HCT116 (cell line): ENCODE measurements at regions not wholly inside any gene's neighbourhood (a gene's known extent, or its start where the extent isn't known, plus 50 kb on each side); places are given as distances from the start of the nearest gene placed in this dataset.

Source experiments
- CEBPB ChIP-seq: IDR thresholded peaks from 2 replicates; pipeline ENCODE4 v1.6.1; 2012; ENCODE audit warnings: low read depth
- EGR1 ChIP-seq: IDR thresholded peaks from 2 replicates; pipeline ENCODE4 v1.6.1; 2012; ENCODE audit warnings: low read depth
- EZH2phosphoT487 ChIP-seq: fragments of 200-600 bp; IDR thresholded peaks from 2 replicates; pipeline ENCODE4 v1.6.1; 2018; ENCODE audit warnings: antibody characterized with exemption, borderline replicate concordance
- JUND ChIP-seq: IDR thresholded peaks from 2 replicates; pipeline ENCODE4 v1.6.1; 2012
- POLR2A ChIP-seq: IDR thresholded peaks from 2 replicates; pipeline ENCODE4 v1.7.0; 2011; ENCODE audit warnings: borderline replicate concordance; ENCODE audit not compliant: insufficient read depth, insufficient read length; ENCODE audit errors: extremely low read depth
- POLR2AphosphoS5 ChIP-seq: IDR thresholded peaks from 2 replicates; pipeline ENCODE4 v1.6.1; 2011; ENCODE audit warnings: mild to moderate bottlenecking, low read depth, low read length, moderate library complexity
- RAD21 ChIP-seq: IDR thresholded peaks from 2 replicates; pipeline ENCODE4 v1.6.1; 2012; ENCODE audit warnings: low read depth, mild to moderate bottlenecking
- SIN3A ChIP-seq: IDR thresholded peaks from 2 replicates; pipeline ENCODE4 v1.6.1; 2012; ENCODE audit warnings: low read depth
- SP1 ChIP-seq: IDR thresholded peaks from 2 replicates; pipeline ENCODE4 v1.6.1; 2012; ENCODE audit warnings: low read depth
- YY1 ChIP-seq: IDR thresholded peaks from 2 replicates; pipeline ENCODE4 v1.6.1; 2011; ENCODE audit warnings: low read length, low read depth, moderate library complexity, mild to moderate bottlenecking; ENCODE audit not compliant: insufficient replicate concordance; ENCODE audit errors: extremely low read depth
- TF ChIP-seq, protein P1 (sequence below), 3 experiments: fragments of 200-600 bp in 1 of 3; sonication (generic) in 1 of 3; IDR thresholded peaks in 2 of 3; conservative IDR thresholded peaks in 1 of 3; 2 replicates each; pipeline ENCODE4 v1.5.1; 2012 to 2017; ENCODE audit warnings: low read depth in 2 of 3, low read length in 2 of 3, antibody characterized with exemption in 1 of 3, borderline replicate concordance in 1 of 3, control low read depth in 1 of 3, mild to moderate bottlenecking in 1 of 3, mixed read lengths in 1 of 3, mixed run types in 1 of 3, moderate library complexity in 1 of 3; ENCODE audit not compliant: insufficient read depth in 1 of 3
- TF ChIP-seq, protein P2 (sequence below): IDR thresholded peaks from 2 replicates; pipeline ENCODE4 v1.6.1; 2012; ENCODE audit warnings: low read depth
- TF ChIP-seq, protein P3 (sequence below): IDR thresholded peaks from 2 replicates; pipeline ENCODE4 v1.6.1; 2011; ENCODE audit warnings: mild to moderate bottlenecking, low read length, moderate library complexity; ENCODE audit not compliant: insufficient replicate concordance; ENCODE audit errors: extremely low read depth
- TF ChIP-seq, protein P4 (sequence below): IDR thresholded peaks from 2 replicates; pipeline ENCODE4 v1.6.1; 2012

DNA sequence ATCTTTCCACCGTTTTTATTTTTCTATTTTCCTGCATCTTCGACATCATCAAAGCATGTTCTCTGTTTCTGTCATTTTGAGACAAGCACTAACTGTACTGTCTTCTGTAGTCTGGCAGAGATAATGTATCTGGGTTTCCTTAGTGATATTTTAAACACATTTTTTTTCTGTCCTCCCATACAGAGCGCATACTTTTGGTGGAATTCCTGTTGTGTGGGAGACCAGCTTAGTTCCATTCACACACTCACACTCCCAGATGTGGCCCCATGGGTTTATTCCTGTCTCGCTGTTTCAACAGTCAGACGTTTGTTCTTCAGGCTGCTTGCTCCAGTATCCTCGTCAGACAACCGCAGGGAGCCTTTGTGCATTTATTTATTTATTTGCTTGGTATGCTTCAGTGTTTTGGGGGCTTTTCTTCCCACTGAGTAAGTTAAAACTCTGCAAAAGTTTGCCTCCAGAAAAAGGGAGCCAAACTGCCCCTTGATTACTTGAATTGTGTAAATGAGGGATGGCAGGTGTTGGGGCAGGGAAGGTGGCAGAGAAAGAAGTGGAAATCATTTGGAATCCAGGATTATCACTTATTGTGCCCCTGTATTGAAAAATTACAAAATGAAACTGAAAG is 456.8 kb upstream of the KLF6 start:
- TF ChIP-seq, protein P1, sequence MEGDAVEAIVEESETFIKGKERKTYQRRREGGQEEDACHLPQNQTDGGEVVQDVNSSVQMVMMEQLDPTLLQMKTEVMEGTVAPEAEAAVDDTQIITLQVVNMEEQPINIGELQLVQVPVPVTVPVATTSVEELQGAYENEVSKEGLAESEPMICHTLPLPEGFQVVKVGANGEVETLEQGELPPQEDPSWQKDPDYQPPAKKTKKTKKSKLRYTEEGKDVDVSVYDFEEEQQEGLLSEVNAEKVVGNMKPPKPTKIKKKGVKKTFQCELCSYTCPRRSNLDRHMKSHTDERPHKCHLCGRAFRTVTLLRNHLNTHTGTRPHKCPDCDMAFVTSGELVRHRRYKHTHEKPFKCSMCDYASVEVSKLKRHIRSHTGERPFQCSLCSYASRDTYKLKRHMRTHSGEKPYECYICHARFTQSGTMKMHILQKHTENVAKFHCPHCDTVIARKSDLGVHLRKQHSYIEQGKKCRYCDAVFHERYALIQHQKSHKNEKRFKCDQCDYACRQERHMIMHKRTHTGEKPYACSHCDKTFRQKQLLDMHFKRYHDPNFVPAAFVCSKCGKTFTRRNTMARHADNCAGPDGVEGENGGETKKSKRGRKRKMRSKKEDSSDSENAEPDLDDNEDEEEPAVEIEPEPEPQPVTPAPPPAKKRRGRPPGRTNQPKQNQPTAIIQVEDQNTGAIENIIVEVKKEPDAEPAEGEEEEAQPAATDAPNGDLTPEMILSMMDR (IDR thresholded peaks at IDR 0.05 in 2 of 3, conservative IDR thresholded peaks at IDR 0.05 in 1 of 3; ENCODE audit: borderline replicate concordance in 1 of 3, insufficient read depth in 1 of 3, low read depth in 2 of 3, low read length in 2 of 3): no peak
- TF ChIP-seq RAD21: no peak
- no peak for TF ChIP-seq POLR2A
- no peak for TF ChIP-seq SP1
- TF ChIP-seq, protein P2, sequence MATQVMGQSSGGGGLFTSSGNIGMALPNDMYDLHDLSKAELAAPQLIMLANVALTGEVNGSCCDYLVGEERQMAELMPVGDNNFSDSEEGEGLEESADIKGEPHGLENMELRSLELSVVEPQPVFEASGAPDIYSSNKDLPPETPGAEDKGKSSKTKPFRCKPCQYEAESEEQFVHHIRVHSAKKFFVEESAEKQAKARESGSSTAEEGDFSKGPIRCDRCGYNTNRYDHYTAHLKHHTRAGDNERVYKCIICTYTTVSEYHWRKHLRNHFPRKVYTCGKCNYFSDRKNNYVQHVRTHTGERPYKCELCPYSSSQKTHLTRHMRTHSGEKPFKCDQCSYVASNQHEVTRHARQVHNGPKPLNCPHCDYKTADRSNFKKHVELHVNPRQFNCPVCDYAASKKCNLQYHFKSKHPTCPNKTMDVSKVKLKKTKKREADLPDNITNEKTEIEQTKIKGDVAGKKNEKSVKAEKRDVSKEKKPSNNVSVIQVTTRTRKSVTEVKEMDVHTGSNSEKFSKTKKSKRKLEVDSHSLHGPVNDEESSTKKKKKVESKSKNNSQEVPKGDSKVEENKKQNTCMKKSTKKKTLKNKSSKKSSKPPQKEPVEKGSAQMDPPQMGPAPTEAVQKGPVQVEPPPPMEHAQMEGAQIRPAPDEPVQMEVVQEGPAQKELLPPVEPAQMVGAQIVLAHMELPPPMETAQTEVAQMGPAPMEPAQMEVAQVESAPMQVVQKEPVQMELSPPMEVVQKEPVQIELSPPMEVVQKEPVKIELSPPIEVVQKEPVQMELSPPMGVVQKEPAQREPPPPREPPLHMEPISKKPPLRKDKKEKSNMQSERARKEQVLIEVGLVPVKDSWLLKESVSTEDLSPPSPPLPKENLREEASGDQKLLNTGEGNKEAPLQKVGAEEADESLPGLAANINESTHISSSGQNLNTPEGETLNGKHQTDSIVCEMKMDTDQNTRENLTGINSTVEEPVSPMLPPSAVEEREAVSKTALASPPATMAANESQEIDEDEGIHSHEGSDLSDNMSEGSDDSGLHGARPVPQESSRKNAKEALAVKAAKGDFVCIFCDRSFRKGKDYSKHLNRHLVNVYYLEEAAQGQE: no peak
- TF ChIP-seq SIN3A: no peak
- TF ChIP-seq CEBPB: no peak
- TF ChIP-seq JUND: no peak
- no peak for TF ChIP-seq EZH2phosphoT487
- no peak for TF ChIP-seq POLR2AphosphoS5
- no peak for TF ChIP-seq YY1
- TF ChIP-seq, protein P3, sequence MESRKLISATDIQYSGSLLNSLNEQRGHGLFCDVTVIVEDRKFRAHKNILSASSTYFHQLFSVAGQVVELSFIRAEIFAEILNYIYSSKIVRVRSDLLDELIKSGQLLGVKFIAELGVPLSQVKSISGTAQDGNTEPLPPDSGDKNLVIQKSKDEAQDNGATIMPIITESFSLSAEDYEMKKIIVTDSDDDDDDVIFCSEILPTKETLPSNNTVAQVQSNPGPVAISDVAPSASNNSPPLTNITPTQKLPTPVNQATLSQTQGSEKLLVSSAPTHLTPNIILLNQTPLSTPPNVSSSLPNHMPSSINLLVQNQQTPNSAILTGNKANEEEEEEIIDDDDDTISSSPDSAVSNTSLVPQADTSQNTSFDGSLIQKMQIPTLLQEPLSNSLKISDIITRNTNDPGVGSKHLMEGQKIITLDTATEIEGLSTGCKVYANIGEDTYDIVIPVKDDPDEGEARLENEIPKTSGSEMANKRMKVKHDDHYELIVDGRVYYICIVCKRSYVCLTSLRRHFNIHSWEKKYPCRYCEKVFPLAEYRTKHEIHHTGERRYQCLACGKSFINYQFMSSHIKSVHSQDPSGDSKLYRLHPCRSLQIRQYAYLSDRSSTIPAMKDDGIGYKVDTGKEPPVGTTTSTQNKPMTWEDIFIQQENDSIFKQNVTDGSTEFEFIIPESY: no peak
- no peak for TF ChIP-seq EGR1
- TF ChIP-seq, protein P4, sequence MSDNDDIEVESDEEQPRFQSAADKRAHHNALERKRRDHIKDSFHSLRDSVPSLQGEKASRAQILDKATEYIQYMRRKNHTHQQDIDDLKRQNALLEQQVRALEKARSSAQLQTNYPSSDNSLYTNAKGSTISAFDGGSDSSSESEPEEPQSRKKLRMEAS: no peak
